B cell (primary cell): ENCODE measurements at regions not wholly inside any gene's neighbourhood (a gene's known extent, or its start where the extent isn't known, plus 50 kb on each side); places are given as distances from the start of the nearest gene placed in this dataset.

Experiments
- EZH2 ChIP-seq: IDR thresholded peaks from 2 replicates; pipeline ENCODE4 v1.6.1; 2012; ENCODE audit warnings: borderline replicate concordance, low read depth, mild to moderate bottlenecking, moderate library complexity, low read length; ENCODE audit not compliant: insufficient read depth, poor library complexity, severe bottlenecking
- TF ChIP-seq, protein P1 (sequence below): fragments of 200-600 bp; IDR thresholded peaks from one replicate; pipeline ENCODE4 v1.8.0; 2022; ENCODE audit warnings: antibody characterized with exemption, mild to moderate bottlenecking

DNA sequence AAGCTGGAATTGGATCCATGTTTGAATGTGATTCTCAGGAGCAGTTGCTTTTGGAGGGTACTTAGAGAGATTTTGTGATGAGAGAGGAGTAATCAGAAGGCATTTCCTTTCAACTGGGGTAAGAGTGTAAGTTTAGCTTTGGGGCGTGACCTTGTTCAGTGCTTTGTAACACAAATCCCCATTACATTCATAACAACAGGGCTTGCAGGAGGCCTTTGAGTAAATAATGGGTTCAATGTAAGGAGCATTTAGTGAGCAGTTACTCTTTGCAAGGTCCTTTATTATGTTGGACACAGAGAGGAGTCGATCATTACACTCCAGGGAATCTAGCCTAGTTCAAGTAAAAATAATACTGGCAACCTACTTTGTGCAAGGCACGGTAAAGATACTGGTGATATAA lies 74.0 kb upstream of the AFF2 start:
- TF ChIP-seq, protein P1, sequence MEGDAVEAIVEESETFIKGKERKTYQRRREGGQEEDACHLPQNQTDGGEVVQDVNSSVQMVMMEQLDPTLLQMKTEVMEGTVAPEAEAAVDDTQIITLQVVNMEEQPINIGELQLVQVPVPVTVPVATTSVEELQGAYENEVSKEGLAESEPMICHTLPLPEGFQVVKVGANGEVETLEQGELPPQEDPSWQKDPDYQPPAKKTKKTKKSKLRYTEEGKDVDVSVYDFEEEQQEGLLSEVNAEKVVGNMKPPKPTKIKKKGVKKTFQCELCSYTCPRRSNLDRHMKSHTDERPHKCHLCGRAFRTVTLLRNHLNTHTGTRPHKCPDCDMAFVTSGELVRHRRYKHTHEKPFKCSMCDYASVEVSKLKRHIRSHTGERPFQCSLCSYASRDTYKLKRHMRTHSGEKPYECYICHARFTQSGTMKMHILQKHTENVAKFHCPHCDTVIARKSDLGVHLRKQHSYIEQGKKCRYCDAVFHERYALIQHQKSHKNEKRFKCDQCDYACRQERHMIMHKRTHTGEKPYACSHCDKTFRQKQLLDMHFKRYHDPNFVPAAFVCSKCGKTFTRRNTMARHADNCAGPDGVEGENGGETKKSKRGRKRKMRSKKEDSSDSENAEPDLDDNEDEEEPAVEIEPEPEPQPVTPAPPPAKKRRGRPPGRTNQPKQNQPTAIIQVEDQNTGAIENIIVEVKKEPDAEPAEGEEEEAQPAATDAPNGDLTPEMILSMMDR: no peak
- TF ChIP-seq EZH2: no peak
